HepG2 (cell line): ENCODE measurements at regions not wholly inside any gene's neighbourhood (a gene's known extent, or its start where the extent isn't known, plus 50 kb on each side); places are given as distances from the start of the nearest gene placed in this dataset.

ENCODE experiments used
- ATAC-seq: fragments of 200-7000 bp; cut with Tn5 transposase; 3 replicates; pipeline ENCODE4 v1.9.1; 2020; ENCODE audit warnings: mild to moderate bottlenecking, moderate library complexity
- BruUV-seq: library from RNA; stranded (reverse); fragments of 400-500 nt; replicated peaks from 2 replicates; lab custom pipeline; 2021; lab: Mats Ljungman, UMichigan
- CTCF ChIA-PET: fragments of 300-600 bp; formaldehyde crosslinking; extraction: SDS; loops from one replicate; lab custom pipeline; 2021; ENCODE audit warnings: low total read pairs, inconsistent platforms, low intra/inter-chr PET ratio; lab: Yijun Ruan, JAX
- POLR2A ChIA-PET: fragments of 350-600 bp; sonication (Branson Sonifier 250); formaldehyde crosslinking; loops from one replicate; lab custom pipeline; 2020; ENCODE audit warnings: antibody characterized with exemption, inconsistent platforms; lab: Yijun Ruan, JAX
- DNase-seq: peaks from one replicate; pipeline ENCODE4 v3.0.0-alpha.2; 2015; ENCODE audit warnings: low spot score
- FAIRE-seq: peaks from 3 replicates; lab custom pipeline; 2011; peaks lifted over from hg19 to GRCh38; lab: Jason Lieb, UNC
- H2AFZ ChIP-seq: one replicate; pipeline ENCODE4 v1.6.1; 2011; ENCODE audit warnings: low read length, inconsistent platforms
- H3K27ac ChIP-seq: fragments of 300-600 bp; 3 replicates; pipeline ENCODE4 v1.8.0; 2011; ENCODE audit warnings: mixed run types, mild to moderate bottlenecking, mixed read lengths, low read length, inconsistent platforms; ENCODE audit not compliant: insufficient read depth; ENCODE audit errors: extremely low read length
- H3K27me3 ChIP-seq, 2 experiments: fragments of 200-600 bp in 1 of 2; 2 replicates in 1 of 2; 3 replicates in 1 of 2; pipeline versions ENCODE4 v1.6.0 to v1.8.0; 2011; ENCODE audit warnings: low read length in 2 of 2, mild to moderate bottlenecking in 2 of 2, moderate library complexity in 2 of 2, inconsistent platforms in 1 of 2; ENCODE audit not compliant: insufficient read depth in 2 of 2, control insufficient read depth in 1 of 2
- H3K36me3 ChIP-seq, 2 experiments: fragments of 200-600 bp in 1 of 2; replicated peaks in 1 of 2; 2 replicates in 1 of 2; 3 replicates in 1 of 2; pipeline versions ENCODE4 v1.5.1 to v1.8.0; 2011; ENCODE audit warnings: low read length in 2 of 2, inconsistent platforms in 1 of 2; ENCODE audit not compliant: insufficient read depth in 2 of 2, control insufficient read depth in 1 of 2
- H3K4me1 ChIP-seq: 2 replicates; pipeline ENCODE4 v1.5.1; 2012; ENCODE audit warnings: low read length, inconsistent platforms; ENCODE audit not compliant: insufficient read depth
- H3K4me2 ChIP-seq: 2 replicates; pipeline ENCODE4 v1.6.0; 2011; ENCODE audit warnings: low read depth, low read length, inconsistent platforms
- H3K4me3 ChIP-seq, 3 experiments: fragments of 200-600 bp in 1 of 3; sonication (generic), shearing (Covaris generic) in 1 of 3; replicated peaks in 1 of 3; 2 replicates each; pipeline ENCODE4 v1.5.1; 2011 to 2016; ENCODE audit warnings: low read length in 3 of 3, inconsistent platforms in 2 of 3, low read depth in 2 of 3, mild to moderate bottlenecking in 2 of 3, control low read depth in 1 of 3, mixed read lengths in 1 of 3; ENCODE audit not compliant: insufficient read depth in 1 of 3
- H3K79me2 ChIP-seq: one replicate; pipeline ENCODE4 v1.6.1; 2011; ENCODE audit warnings: low read length, inconsistent platforms; ENCODE audit not compliant: insufficient read depth
- H3K9ac ChIP-seq: 2 replicates; pipeline ENCODE4 v1.6.0; 2011; ENCODE audit warnings: mild to moderate bottlenecking, low read depth, low read length, inconsistent platforms; ENCODE audit not compliant: insufficient read depth
- H3K9me3 ChIP-seq: 2 replicates; pipeline ENCODE4 v1.5.1; 2012; ENCODE audit warnings: mild to moderate bottlenecking, low read length
- H4K20me1 ChIP-seq: 2 replicates; pipeline ENCODE4 v1.6.0; 2011; ENCODE audit warnings: inconsistent platforms, mild to moderate bottlenecking, low read length, moderate library complexity; ENCODE audit not compliant: insufficient read depth
- ATF7-NPFF ChIP-seq: sonication (generic); formaldehyde crosslinking; IDR thresholded peaks from 2 replicates; pipeline ENCODE4 v1.8.1; 2023; ENCODE audit warnings: mild to moderate bottlenecking, low read depth, missing genetic modification reagents, moderate library complexity
- SP5 ChIP-seq: IDR thresholded peaks from 2 replicates; pipeline ENCODE4 v1.6.1; 2016; ENCODE audit warnings: low read depth, borderline replicate concordance
- SRSF9 ChIP-seq: fragments of 200-400 bp; formaldehyde crosslinking; IDR thresholded peaks from 2 replicates; pipeline ENCODE4 v1.6.1; 2018; ENCODE audit warnings: borderline replicate concordance, mild to moderate bottlenecking, low read depth, low read length; ENCODE audit not compliant: insufficient read depth, poor library complexity, severe bottlenecking
- ZNF230 ChIP-seq: sonication (generic); formaldehyde crosslinking; IDR thresholded peaks from 2 replicates; pipeline ENCODE4 v1.4.0; 2020; ENCODE audit warnings: mild to moderate bottlenecking, missing genetic modification reagents
- ZNF614 ChIP-seq: IDR thresholded peaks from 2 replicates; pipeline ENCODE4 v1.6.1; 2018; ENCODE audit warnings: missing biosample characterization, missing genetic modification reagents, inconsistent platforms, borderline replicate concordance
- WGBS: methylation state at CpG from one replicate; pipeline ENCODE4 v1.1.6; 2017; ENCODE audit warnings: low lambda C conversion rate; 5-methylcytosine and 5-hydroxymethylcytosine counted together
- in situ Hi-C: cut with HindIII; loops from 2 replicates; pipeline ENCODE4 v1.10.0; 2017; ENCODE audit warnings: low pct_unique_long_range_greater_than_20kb; ENCODE audit not compliant: extremely low pct_ligation_motif_present
- intact Hi-C: fragments of 100-400 bp; cut with micrococcal nuclease; formaldehyde crosslinking; loops from one replicate; pipeline ENCODE4 v1.10.0; 2022; ENCODE audit not compliant: unreplicated experiment
- TF ChIP-seq, protein P1 (sequence below): sonication (generic); formaldehyde crosslinking; IDR thresholded peaks from 2 replicates; pipeline ENCODE4 v1.9.0; 2021; ENCODE audit warnings: mild to moderate bottlenecking, missing genetic modification reagents

DNA sequence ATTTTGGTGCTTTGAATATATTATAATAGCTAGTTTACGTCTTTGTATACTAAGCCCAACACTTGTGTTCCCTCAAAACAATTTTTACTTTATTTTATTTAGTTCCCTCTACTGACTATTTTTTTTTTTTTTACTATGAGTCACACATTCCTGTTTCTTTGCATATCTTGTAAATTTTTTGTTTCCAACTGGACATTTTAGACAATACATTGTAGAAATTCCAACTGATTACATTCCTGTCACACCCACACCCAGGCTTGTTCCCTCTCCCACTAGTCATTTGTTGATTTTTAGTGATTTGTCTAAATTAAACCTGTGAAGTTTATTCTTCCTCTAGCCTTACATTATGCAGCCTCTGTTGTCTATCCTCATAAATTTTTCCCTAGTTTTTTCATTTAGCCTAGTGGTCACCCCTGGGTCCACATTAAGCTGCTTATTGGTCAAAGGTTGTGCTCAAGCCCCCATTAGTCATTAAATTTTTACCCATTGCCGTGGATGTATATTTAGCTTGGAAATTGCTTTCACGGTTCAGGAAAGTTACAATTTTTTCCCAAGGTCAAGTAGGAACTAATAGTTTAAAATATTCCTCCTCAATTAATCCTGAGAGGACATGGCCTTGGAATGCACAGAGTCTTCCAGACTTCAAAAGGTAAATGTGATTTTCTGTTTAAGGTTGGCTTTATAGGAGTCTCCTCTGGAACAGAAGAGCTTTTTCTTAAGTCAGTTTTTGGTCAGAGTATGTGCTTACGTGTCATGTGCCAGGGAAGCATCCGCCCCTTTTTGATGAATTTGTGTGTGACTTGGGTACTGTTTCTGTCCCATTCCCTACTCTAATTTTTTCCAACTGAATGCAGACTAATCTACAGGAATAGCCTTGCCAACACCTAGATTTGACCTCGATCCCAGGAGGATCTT, 207.6 kb upstream of the TMEM72 start:
- no peaks in the 10 kb centered on the region for H3K36me3 ChIP-seq
- no peaks in the 10 kb centered on the region for H3K27me3 ChIP-seq
- DNase-seq (no peak), ATAC-seq (no peak), FAIRE-seq (no peak)
- CTCF ChIA-PET = no interaction called here
- no peaks in the 10 kb centered on the region for H4K20me1 ChIP-seq
- no peak overlapping the region for H3K9ac ChIP-seq
- WGBS = 27% methylated on average over 6 of the region's 6 CpGs
- no peaks in the 10 kb centered on the region for H3K4me1 ChIP-seq
- no peaks in the 10 kb centered on the region for H3K9me3 ChIP-seq
- intact Hi-C loops (no loop called here), in situ Hi-C loops (no loop called here)
- H3K27ac ChIP-seq = no peak overlapping the region
- H3K4me3 ChIP-seq = no peak overlapping the region
- TF ChIP-seq ATF7-NPFF (CRISPR knock-in tag) = no peak
- TF ChIP-seq ZNF230 (CRISPR knock-in tag) = no peak
- no peak for TF ChIP-seq ZNF614
- no peak for TF ChIP-seq SP5 (CRISPR knock-in tag)
- no peak for TF ChIP-seq SRSF9
- TF ChIP-seq, protein P1, sequence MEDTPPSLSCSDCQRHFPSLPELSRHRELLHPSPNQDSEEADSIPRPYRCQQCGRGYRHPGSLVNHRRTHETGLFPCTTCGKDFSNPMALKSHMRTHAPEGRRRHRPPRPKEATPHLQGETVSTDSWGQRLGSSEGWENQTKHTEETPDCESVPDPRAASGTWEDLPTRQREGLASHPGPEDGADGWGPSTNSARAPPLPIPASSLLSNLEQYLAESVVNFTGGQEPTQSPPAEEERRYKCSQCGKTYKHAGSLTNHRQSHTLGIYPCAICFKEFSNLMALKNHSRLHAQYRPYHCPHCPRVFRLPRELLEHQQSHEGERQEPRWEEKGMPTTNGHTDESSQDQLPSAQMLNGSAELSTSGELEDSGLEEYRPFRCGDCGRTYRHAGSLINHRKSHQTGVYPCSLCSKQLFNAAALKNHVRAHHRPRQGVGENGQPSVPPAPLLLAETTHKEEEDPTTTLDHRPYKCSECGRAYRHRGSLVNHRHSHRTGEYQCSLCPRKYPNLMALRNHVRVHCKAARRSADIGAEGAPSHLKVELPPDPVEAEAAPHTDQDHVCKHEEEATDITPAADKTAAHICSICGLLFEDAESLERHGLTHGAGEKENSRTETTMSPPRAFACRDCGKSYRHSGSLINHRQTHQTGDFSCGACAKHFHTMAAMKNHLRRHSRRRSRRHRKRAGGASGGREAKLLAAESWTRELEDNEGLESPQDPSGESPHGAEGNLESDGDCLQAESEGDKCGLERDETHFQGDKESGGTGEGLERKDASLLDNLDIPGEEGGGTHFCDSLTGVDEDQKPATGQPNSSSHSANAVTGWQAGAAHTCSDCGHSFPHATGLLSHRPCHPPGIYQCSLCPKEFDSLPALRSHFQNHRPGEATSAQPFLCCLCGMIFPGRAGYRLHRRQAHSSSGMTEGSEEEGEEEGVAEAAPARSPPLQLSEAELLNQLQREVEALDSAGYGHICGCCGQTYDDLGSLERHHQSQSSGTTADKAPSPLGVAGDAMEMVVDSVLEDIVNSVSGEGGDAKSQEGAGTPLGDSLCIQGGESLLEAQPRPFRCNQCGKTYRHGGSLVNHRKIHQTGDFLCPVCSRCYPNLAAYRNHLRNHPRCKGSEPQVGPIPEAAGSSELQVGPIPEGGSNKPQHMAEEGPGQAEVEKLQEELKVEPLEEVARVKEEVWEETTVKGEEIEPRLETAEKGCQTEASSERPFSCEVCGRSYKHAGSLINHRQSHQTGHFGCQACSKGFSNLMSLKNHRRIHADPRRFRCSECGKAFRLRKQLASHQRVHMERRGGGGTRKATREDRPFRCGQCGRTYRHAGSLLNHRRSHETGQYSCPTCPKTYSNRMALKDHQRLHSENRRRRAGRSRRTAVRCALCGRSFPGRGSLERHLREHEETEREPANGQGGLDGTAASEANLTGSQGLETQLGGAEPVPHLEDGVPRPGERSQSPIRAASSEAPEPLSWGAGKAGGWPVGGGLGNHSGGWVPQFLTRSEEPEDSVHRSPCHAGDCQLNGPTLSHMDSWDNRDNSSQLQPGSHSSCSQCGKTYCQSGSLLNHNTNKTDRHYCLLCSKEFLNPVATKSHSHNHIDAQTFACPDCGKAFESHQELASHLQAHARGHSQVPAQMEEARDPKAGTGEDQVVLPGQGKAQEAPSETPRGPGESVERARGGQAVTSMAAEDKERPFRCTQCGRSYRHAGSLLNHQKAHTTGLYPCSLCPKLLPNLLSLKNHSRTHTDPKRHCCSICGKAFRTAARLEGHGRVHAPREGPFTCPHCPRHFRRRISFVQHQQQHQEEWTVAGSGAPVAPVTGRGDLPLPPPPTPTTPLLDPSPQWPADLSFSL (CRISPR knock-in tag) = no peak
- H3K79me2 ChIP-seq = no peaks in the 10 kb centered on the region
- no TSS peak for BruUV-seq
- no peak overlapping the region for H2AFZ ChIP-seq
- no peak overlapping the region for H3K4me2 ChIP-seq
- POLR2A ChIA-PET = no interaction called here
